ENCODE measurements at regions not wholly inside any gene's neighbourhood (a gene's known extent, or its start where the extent isn't known, plus 50 kb on each side); places are given as distances from the start of the nearest gene placed in this dataset.

DNA sequence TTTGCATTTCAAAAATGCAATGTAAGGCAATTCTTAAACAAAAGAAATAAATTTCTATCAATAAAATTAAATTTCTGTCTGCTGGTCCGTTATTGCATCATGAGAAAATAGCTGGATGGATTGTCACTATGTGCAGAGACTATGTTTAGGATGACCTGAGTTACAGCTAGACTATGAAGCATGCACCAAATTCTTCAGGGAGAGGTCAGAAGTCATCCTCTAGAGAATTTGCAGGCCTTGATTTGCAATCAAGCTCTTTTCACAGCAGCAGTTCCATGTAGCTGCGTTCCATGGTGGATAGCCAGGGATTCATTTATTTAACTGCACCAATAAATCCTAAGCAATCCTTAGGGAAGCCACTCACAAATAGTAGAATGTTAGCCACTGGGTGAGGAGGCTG lies 253.7 kb downstream of the MSRB3 start:
- intact Hi-C loops (cut with DNase I; ENCODE audit: low total_unique reads) = no loop called here
- Histone ChIP-seq H3K27ac (no peak overlapping the region), H3K36me3 (no peaks in the 10 kb centered on the region), H3K27me3 (no peaks in the 10 kb centered on the region), H3K9me3 (no peaks in the 10 kb centered on the region), H3K4me3 (no peak overlapping the region), H3K4me1 (peaks cover 0 to 6% of the 10 kb centered on the region in 2 donors)
- DNase-seq = no peak
- no peak for TF ChIP-seq POLR2A (IDR thresholded peaks at IDR 0.05)
- TF ChIP-seq, protein P1, sequence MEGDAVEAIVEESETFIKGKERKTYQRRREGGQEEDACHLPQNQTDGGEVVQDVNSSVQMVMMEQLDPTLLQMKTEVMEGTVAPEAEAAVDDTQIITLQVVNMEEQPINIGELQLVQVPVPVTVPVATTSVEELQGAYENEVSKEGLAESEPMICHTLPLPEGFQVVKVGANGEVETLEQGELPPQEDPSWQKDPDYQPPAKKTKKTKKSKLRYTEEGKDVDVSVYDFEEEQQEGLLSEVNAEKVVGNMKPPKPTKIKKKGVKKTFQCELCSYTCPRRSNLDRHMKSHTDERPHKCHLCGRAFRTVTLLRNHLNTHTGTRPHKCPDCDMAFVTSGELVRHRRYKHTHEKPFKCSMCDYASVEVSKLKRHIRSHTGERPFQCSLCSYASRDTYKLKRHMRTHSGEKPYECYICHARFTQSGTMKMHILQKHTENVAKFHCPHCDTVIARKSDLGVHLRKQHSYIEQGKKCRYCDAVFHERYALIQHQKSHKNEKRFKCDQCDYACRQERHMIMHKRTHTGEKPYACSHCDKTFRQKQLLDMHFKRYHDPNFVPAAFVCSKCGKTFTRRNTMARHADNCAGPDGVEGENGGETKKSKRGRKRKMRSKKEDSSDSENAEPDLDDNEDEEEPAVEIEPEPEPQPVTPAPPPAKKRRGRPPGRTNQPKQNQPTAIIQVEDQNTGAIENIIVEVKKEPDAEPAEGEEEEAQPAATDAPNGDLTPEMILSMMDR (IDR thresholded peaks at IDR 0.05) = no peak

DNA sequence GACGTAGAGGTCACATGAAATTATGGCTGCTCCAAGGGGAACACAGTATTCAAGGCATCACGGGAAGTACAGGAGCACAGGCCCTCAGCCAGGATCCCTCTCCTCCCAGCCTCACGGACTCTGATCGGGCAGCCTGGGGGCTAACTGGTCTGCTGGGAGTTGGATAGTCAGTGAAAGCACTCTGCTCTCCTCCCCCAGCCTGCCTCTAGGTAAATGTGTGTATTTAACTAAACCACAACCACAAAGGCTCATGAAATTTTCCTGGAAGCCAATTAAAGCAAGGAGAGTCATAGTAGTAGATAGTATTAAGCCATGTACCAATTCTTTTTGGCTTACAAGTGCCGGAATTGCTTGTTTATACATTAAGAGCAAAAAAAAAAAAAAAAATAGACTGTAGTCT lies 254.3 kb downstream of the MSRB3 start:
- intact Hi-C loops (cut with DNase I; ENCODE audit: low total_unique reads) = no loop called here
- no peak overlapping the region for H3K27ac ChIP-seq
- TF ChIP-seq, protein P1 (IDR thresholded peaks at IDR 0.05) = no peak
- no peak for TF ChIP-seq POLR2A (IDR thresholded peaks at IDR 0.05)
- H3K4me1 ChIP-seq = peaks cover 0 to 6% of the 10 kb centered on the region in 2 donors
- H3K9me3 ChIP-seq = no peaks in the 10 kb centered on the region
- H3K27me3 ChIP-seq = no peaks in the 10 kb centered on the region
- H3K4me3 ChIP-seq = no peak overlapping the region
- no peaks in the 10 kb centered on the region for H3K36me3 ChIP-seq
- DNase-seq = no peak

DNA sequence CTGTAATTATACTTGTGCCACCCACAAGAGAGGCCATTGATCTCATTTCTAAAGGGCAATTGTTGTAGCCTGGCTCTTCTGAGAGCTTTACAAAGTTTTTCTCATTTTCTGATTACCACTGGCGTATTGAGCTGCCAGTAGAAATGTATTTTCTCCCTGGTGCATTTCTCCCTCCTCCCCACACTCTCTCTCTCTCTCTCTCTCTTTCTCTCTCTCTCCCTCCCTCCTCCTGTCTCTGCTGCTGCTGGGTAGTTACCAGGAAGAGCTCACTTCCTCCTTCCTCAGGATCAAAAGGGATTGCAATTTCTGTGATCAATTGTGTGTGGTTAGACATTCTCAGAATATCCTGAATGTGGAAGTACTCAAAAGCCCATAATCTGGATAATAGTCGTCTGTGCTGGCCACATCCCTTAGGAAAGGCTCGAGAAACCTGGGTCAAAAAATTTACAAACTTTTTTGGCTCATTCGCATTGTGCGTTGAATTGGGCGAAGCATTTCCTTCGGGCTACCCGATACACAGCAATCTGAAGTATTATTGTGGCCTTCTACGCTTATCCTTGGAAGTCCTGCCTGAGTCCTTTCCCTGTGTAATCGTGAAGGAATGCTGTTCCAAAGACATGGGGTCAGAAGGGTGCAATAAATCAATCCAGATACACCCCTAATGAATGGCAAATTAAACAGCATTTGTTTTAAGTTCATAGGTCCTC lies 254.8 kb downstream of the MSRB3 start:
- TF ChIP-seq, protein P1 (IDR thresholded peaks at IDR 0.05) = no peak
- no peak for TF ChIP-seq POLR2A (IDR thresholded peaks at IDR 0.05)
- H3K36me3 ChIP-seq = no peaks in the 10 kb centered on the region
- peaks cover 0 to 6% of the 10 kb centered on the region in 2 donors for H3K4me1 ChIP-seq
- no peaks in the 10 kb centered on the region for H3K9me3 ChIP-seq
- H3K27me3 ChIP-seq = no peaks in the 10 kb centered on the region
- intact Hi-C loops (cut with DNase I; ENCODE audit: low total_unique reads) = no loop called here
- no peak overlapping the region for H3K4me3 ChIP-seq
- H3K27ac ChIP-seq = no peak overlapping the region
- no peak for DNase-seq

DNA sequence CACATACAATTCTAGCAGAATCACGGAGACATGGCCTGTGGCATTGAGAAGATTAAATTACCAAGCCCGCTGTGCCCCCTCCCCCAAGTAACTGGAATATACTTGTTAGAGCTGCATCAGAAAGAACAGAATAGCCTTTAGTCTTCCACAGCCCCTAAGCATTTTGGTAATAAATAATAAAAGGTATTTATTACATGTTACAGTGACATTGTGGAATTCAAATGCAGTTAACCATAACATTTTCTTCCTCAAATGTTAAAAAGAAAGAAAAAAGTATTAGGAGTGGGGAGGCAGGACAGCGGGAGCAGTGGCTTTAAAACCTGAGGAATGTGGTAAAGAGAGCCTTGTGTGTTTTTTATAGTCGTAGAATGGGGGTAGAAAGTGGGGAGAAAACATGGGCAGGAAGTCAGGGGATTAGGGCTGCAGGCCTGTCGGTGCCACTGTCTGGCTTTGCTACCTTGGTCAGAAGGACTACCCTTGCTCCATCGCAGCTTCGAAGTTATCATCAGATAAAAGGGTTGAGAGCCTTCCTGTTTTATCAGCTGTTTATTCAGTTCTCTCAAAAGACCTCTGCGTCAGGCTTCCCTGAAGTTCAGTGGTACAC lies 255.9 kb downstream of the MSRB3 start:
- Histone ChIP-seq H3K9me3 (no peaks in the 10 kb centered on the region), H3K4me1 (peaks cover 0 to 6% of the 10 kb centered on the region in 2 donors), H3K36me3 (no peaks in the 10 kb centered on the region), H3K27me3 (no peaks in the 10 kb centered on the region), H3K4me3 (no peak overlapping the region), H3K27ac (no peak overlapping the region)
- intact Hi-C loops (cut with DNase I; ENCODE audit: low total_unique reads) = no loop called here
- TF ChIP-seq, protein P1 (IDR thresholded peaks at IDR 0.05) = no peak
- TF ChIP-seq POLR2A (IDR thresholded peaks at IDR 0.05) = no peak
- DNase-seq = no peak

DNA sequence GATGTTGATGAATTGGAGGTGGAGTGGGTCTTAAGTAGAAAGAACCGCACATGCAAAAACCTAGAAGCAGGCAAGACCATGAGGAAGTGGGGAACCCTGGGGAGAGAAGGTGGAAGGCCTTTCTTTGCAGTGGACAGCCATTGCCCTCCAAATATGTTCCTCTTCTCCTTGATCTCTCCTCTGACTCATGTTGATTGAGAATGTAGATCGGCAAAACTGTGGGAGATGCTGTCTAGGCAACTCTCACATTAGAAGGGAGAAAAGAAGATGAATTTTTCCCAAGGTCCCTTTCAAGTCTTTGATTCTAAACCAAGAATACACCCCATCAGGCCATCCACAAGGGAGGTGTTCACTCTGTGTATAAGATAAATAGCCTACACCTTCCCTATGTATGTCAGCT lies 257.5 kb downstream of the MSRB3 start:
- no peak for DNase-seq
- Histone ChIP-seq H3K4me3 (no peak overlapping the region), H3K4me1 (peaks cover 0 to 6% of the 10 kb centered on the region in 2 donors), H3K27me3 (no peaks in the 10 kb centered on the region), H3K9me3 (no peaks in the 10 kb centered on the region), H3K27ac (no peak overlapping the region), H3K36me3 (no peaks in the 10 kb centered on the region)
- TF ChIP-seq, protein P1 (IDR thresholded peaks at IDR 0.05) = no peak
- TF ChIP-seq POLR2A (IDR thresholded peaks at IDR 0.05) = no peak
- intact Hi-C loops (cut with DNase I; ENCODE audit: low total_unique reads) = no loop called here

Data from uterus (tissue), 3 donors.